AML-193 (cell line): ENCODE measurements at regions not wholly inside any gene's neighbourhood (a gene's known extent, or its start where the extent isn't known, plus 50 kb on each side); places are given as distances from the start of the nearest gene placed in this dataset.
"Not testable (repeated sequence)": the region's sequence is repeated elsewhere in the genome, so short reads cannot be mapped to it uniquely, and the experiment has no call there.

ENCODE experiments used
- DNase-seq, 2 experiments: peaks; one replicate each; lab custom pipeline; 2025; lab: John Stamatoyannopoulos, UW

- no peak for DNase-seq
These were observed 430.6 kb upstream of the NRG3 start for GRCh38 chr10:81444242-81444929.

DNA sequence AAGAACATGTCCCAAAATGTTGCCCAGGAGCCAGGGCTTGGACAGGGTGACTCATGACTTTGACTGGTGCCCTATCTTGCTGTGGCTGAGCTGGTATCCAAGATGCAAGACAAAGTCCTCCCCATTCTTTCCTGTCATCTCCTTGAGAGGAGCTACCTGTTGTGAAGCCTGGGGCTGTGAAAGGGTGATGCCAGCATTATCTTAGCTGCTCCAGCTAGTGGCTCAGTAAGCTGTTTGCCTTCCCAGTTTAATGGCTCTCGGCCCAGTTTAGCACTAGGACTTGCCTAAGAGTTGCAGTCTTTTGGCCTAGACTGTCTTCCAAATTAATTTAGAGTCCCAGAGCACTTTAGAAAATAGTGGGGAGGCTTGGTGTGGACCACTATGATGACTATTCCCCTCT is 424.3 kb upstream of the NRG3 start:
- DNase-seq, result no peak

DNA sequence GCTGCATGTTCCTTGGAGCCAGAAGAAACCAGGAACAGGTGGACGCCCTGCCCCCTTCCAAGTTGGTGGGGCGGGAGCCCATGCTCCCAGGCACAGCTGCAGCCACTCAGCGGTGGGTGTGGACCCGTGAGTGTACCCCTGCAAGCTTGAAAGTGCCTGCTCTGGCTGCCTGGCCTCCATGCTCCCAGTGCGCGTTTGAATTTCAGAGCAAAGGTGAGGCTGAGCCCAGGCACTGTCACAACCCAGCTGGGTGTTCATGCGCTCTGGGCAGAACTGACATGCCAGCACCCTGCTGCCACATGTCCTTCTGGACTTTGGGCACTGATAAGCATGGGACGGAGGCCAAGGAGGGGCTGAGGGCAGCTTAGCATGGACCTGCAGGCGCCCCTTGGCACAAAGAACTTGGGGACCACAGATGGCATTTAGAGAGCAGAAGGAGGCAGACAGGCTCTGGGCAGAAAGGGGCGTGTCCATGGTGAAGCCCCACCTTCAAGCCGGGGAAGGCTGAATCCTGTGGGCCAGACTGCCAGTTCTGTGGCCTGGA is 402.0 kb upstream of the NRG3 start:
- DNase-seq, result no peak

DNA sequence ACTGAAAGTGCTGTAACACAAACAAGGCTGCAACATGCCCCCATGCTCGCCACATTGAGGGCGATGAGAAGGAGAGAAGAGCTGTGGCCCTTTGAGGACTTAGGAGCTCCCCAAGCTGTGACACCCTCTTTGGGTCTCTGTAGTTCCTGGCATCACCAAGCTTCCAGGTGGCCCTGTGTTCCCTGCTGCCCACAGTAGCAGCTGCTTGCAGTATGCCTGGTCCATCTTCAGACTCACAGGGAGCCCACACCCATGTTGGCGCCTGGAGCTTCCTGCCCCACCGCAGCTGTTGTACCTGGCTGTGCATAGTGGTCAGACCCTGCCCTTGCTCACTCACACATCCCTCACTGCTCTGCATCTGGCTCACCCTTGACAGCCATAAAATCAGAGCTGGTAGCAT is 401.2 kb upstream of the NRG3 start:
- no peak for DNase-seq

DNA sequence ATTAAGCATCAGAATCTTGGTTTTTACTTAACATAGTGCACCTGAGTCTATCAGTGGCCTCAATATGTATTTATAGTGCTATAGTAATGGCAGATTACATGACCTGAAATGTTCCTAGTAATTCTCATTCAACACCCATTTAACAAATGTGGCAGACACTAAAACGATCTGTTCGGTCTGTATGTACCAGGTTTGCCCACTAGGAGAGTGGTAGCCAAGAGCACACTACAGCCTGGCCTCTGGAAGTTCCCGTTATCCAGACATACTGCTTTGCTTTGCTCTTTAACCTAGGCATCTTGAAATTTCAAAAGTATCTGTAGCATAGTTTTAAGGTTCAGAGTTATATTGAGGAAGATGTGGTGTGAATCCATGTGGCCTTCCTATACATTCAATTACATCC is 395.7 kb upstream of the NRG3 start:
- DNase-seq, result no peak

- no peak for DNase-seq
These were observed 378.4 kb upstream of the NRG3 start for GRCh38 chr10:81496626-81497025.

- no peak for DNase-seq
These were observed 376.9 kb upstream of the NRG3 start for GRCh38 chr10:81498011-81498551.

DNA sequence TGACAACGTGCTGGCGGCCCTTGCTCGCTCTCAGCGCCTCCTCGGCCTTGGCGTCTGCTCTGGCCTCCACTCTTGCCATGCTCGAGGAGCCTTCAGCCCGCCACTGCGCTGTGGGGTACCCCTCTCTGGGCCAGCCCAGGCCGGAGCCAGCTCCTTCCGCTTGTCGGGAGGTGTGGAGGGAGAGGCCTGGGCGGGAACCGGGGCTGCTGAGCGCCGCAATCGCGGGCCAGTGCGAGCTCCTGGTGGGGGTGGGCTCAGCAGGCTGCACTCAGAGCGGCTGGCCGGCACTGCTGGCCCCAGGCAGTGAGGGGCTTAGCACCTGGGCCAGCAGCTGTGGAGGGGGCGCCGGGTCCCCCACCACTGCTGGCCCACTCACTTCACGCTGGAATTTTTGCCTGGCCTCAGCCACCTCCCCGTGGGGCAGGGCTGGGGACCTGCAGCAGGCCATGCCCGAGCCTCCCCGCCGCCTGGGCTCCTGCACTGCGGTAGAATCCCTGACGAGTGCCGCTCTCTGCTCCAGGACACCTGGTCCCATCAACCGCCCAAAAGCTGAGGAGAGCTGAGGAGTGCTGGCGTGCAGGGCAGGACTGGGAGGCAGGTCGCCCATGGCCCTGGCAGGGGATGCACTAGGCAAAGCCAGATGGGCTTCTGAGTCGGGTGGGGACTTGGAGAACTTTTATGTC is 372.2 kb upstream of the NRG3 start:
- DNase-seq, result no peak

GRCh38 chr10:81505777-81506176 is 369.2 kb upstream of the NRG3 start:
- DNase-seq, result not testable (repeated sequence)

- DNase-seq, result no peak
These were observed 360.2 kb upstream of the NRG3 start for GRCh38 chr10:81514811-81515210.

- DNase-seq, result no peak
These were observed 354.3 kb upstream of the NRG3 start for GRCh38 chr10:81520688-81521087.

GRCh38 chr10:81524467-81524866 is 350.5 kb upstream of the NRG3 start:
- DNase-seq, result no peak

DNA sequence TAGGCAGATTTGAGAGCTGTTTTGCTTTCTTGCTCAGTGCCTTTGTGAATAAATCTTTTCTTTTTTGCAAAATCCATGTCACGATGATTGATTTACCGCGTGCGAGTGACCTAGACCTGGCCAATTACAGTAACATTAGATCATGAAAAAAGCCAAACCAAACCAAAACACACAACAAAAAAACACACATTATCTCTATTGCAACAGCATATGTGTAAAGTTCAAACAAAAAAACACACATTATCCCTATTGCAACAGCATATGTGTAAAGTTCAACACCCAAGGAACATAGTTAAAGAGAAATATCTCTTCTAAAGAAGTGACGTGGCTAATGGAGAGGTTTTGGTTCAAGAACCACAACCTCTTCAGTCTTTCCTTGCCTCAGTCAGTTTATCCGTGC is 342.6 kb upstream of the NRG3 start:
- no peak for DNase-seq

- no peak for DNase-seq
These were observed 340.0 kb upstream of the NRG3 start for GRCh38 chr10:81534991-81535390.

DNA sequence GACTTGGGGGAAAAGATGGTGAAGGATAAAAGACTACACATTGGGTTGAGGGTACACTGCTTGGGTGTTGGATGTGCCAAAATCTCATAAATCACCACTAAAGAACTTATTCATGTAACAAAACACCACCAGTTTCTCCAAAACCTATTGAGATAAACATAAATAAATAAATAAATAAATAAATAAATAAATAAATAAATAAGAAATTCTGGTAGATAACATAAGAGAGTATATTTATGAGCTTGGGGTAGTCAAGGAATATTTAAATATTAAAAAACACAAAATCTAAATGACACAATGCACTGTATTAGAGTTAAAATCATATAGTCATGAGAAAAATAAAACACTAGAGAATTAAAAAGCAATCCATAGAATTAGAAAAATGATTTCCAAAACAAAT is 333.5 kb upstream of the NRG3 start:
- DNase-seq, result no peak

DNA sequence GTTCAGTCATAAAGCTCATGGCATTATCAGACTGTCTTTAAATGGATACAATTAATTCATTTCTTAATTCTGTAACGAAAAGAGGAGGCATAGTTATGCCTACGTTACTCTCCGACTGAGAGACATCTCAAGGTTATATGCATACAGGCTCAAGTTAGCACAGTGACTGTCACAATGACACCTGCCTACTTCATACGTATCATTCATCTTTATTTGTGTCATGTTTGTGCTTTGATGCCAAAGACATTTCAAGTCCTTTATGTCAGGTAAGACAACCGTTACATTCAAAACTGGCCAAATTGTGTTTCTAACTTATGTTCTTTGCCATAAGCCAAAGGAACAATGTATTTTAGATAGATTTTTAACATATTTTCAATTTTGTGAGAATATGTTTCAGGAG is 328.8 kb upstream of the NRG3 start:
- no peak for DNase-seq

- DNase-seq, result no peak
These were observed 326.8 kb upstream of the NRG3 start for GRCh38 chr10:81548160-81548559.

DNA sequence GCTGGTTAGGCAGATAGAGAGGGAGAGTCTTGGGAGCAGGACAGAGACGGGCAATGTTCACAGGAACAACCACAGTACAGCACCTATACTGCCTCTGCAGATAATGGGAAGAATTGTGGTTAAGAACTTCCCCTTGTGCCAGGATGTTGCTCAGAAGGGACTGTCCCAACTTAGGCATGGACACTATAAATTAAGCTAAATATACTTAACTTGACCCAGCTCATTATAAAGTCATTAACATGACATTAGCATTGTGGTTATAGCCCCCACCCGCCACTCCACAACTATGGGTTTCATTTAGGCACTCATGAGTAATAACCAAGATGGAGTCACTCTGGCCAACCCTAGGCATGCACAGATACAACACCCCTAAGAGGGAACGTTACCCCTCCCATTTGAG is 310.9 kb upstream of the NRG3 start:
- no peak for DNase-seq

DNA sequence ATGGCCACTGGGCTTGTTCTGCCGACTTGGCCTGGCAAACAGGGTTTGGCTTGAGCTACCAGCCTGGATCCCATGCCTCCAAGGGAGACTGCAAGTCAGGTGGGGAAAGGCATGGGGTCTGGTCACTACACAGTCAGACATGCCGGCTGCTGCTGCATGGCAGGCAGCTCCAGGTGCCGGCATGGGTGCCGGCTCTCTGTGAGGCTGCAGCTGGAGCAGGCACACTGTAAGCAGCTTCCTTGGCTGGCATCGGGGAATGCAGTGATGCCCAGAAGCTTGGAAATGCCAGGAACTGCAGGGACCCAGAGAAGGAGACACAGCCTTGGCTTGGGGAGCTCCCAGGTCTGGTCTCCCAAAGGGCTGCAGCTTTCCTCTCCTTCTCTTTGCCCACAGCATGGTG is 305.5 kb upstream of the NRG3 start:
- DNase-seq, result no peak

DNA sequence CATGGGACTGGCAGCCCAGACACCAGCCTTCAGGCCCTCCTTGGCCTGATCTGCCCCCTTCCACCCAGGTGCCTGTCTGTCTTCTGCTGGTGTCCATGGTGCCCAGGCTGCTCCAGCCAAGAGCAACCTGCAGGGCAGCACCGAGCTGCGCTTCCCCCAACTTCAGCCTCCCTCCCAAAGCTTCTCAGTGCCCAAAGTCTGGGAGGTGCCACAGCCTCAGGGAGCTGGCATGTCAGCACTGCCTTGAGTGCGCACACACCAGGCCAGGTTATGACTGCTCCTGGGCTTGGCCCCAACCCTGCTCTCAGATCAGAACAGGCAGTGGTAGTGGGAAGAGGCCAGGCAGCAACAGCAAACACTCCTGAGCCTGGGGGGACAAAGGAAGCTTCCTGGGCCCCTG is 304.6 kb upstream of the NRG3 start:
- DNase-seq, result no peak

- DNase-seq, result no peak
These were observed 303.9 kb upstream of the NRG3 start for GRCh38 chr10:81570878-81571794.

DNA sequence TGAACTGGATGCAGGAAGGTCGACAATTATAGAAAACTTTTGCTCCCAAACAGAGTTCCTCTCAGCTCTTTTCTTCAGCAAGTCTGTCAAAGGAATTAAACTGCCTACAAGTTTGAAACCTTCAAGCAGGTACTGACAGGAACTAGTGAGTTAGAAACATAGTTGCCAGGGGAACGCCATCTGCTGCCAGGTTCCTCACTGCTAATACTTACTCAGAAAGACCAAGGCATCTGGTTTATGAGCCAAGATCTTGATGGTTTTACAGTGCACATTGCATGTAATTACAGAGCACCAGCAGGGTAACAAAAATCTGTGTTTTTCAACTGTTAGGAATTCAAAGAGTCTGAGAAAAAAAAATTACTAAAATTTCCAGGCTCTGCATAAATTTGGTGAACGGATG is 300.0 kb upstream of the NRG3 start:
- no peak for DNase-seq
